Stimulated activated CD4-positive, alpha-beta T cell treated with anti-CD3 and anti-CD28 coated beads, Interleukin-2, amount 100 ng/mL, for 48 hours (primary cell): ENCODE measurements at regions not wholly inside any gene's neighbourhood (a gene's known extent, or its start where the extent isn't known, plus 50 kb on each side); places are given as distances from the start of the nearest gene placed in this dataset.

ENCODE experiments used
- DNase-seq, 2 donors: peaks; one replicate each; pipeline ENCODE4 v3.0.0-alpha.2; 2020

GRCh38 chr4:106422766-106423165 is 54.2 kb upstream of the GIMD1 start:
- DNase-seq = no peak

- DNase-seq = no peak
Observed at GRCh38 chr4:106421441-106422296, 53.1 kb upstream of the GIMD1 start.

GRCh38 chr4:106418444-106418843 is 49.9 kb upstream of the GIMD1 start:
- DNase-seq = no peak
